NB4 (cell line): ENCODE measurements at regions not wholly inside any gene's neighbourhood (a gene's known extent, or its start where the extent isn't known, plus 50 kb on each side); places are given as distances from the start of the nearest gene placed in this dataset.

Experiments used
- DNase-seq: peaks from one replicate; pipeline ENCODE4 v3.0.0; 2010; ENCODE audit warnings: low read depth
- H3K4me3 ChIP-seq: one replicate; pipeline ENCODE4 v1.5.1; 2011; ENCODE audit warnings: mild to moderate bottlenecking, low read depth, low read length, moderate library complexity
- CTCF ChIP-seq: IDR thresholded peaks from one replicate; pipeline ENCODE4 v1.5.1; 2012; ENCODE audit warnings: low read depth, low read length
- MAX ChIP-seq: IDR thresholded peaks from 2 replicates; pipeline ENCODE4 v1.6.1; 2011; ENCODE audit warnings: low read depth, low read length
- MYC ChIP-seq: IDR thresholded peaks from 2 replicates; pipeline ENCODE4 v1.6.1; 2011; ENCODE audit warnings: low read depth, low read length
- POLR2A ChIP-seq: IDR thresholded peaks from 2 replicates; pipeline ENCODE4 v1.6.1; 2011; ENCODE audit warnings: mild to moderate bottlenecking; ENCODE audit not compliant: insufficient read length; ENCODE audit errors: extremely low read depth

GRCh38 chr4:138032222-138032621 is 209.9 kb downstream of the SLC7A11 start:
- no peak overlapping the region for H3K4me3 ChIP-seq
- no peak for TF ChIP-seq POLR2A
- no peak for TF ChIP-seq CTCF
- no peak for TF ChIP-seq MYC
- TF ChIP-seq MAX: no peak
- no peak for DNase-seq

GRCh38 chr4:138030375-138030774 is 211.8 kb downstream of the SLC7A11 start:
- TF ChIP-seq MYC: no peak
- no peak for TF ChIP-seq POLR2A
- no peak for DNase-seq

GRCh38 chr4:138028923-138029322 is 213.2 kb downstream of the SLC7A11 start:
- no peak overlapping the region for H3K4me3 ChIP-seq
- no peak for DNase-seq
- TF ChIP-seq POLR2A (no peak), MAX (no peak), CTCF (no peak), MYC (no peak)

More at GRCh38 chr4:138030375-138030774, 211.8 kb downstream of the SLC7A11 start:
- no peak overlapping the region for H3K4me3 ChIP-seq

GRCh38 chr4:138021139-138021830 is 220.9 kb downstream of the SLC7A11 start:
- TF ChIP-seq MYC (no peak), MAX (no peak)
- DNase-seq: no peak
- no peak overlapping the region for H3K4me3 ChIP-seq

- DNase-seq: no peak
- no peak overlapping the region for H3K4me3 ChIP-seq
- TF ChIP-seq CTCF (no peak), POLR2A (no peak), MAX (no peak), MYC (no peak)
Measured at GRCh38 chr4:138014590-138015288, 227.4 kb downstream of the SLC7A11 start.

GRCh38 chr4:138013625-138014024 is 228.5 kb downstream of the SLC7A11 start:
- TF ChIP-seq MYC (no peak), CTCF (no peak), POLR2A (no peak), MAX (no peak)
- DNase-seq: no peak
- no peak overlapping the region for H3K4me3 ChIP-seq
